AG04449 (cell line): ENCODE measurements at regions not wholly inside any gene's neighbourhood (a gene's known extent, or its start where the extent isn't known, plus 50 kb on each side); places are given as distances from the start of the nearest gene placed in this dataset.

Experiments
- CTCF ChIA-PET: fragments of 350-600 bp; formaldehyde crosslinking; extraction: SDS; loops from one replicate; lab custom pipeline; 2021; ENCODE audit warnings: antibody characterized with exemption; lab: Yijun Ruan, JAX
- POLR2A ChIA-PET: fragments of 400-600, 350-600 bp; formaldehyde crosslinking; extraction: SDS; loops from one replicate; lab custom pipeline; 2020; ENCODE audit warnings: antibody characterized with exemption, inconsistent platforms; lab: Yijun Ruan, JAX
- DNase-seq: peaks from one replicate; pipeline ENCODE4 v3.0.0-alpha.2; 2010; ENCODE audit warnings: low read depth, low spot score
- H3K4me3 ChIP-seq: 2 replicates; pipeline ENCODE4 v1.5.1; 2011; ENCODE audit warnings: low read depth, mild to moderate bottlenecking, control low read depth, low read length
- CTCF ChIP-seq: IDR thresholded peaks from one replicate; pipeline ENCODE4 v1.5.1; 2011; ENCODE audit warnings: mild to moderate bottlenecking, moderate library complexity, low read length, control low read depth, inconsistent platforms; ENCODE audit not compliant: insufficient read depth; ENCODE audit errors: missing control alignments

- no peak for DNase-seq
- TF ChIP-seq CTCF = no peak
- H3K4me3 ChIP-seq = no peak overlapping the region
- POLR2A ChIA-PET = no interaction called here
- CTCF ChIA-PET = no interaction called here
These were observed 780.3 kb downstream of the KCTD16 start for GRCh38 chr5:144950996-144951395.

- ChIA-PET CTCF (no interaction called here), POLR2A (no interaction called here)
- no peak for TF ChIP-seq CTCF
- DNase-seq = no peak
- no peak overlapping the region for H3K4me3 ChIP-seq
These were observed 776.4 kb downstream of the KCTD16 start for GRCh38 chr5:144947023-144947422.

- no peak overlapping the region for H3K4me3 ChIP-seq
- ChIA-PET POLR2A (no interaction called here), CTCF (no interaction called here)
- TF ChIP-seq CTCF = no peak
- no peak for DNase-seq
These were observed 774.8 kb downstream of the KCTD16 start for GRCh38 chr5:144945503-144945902.

- TF ChIP-seq CTCF = no peak
These were observed 774.3 kb downstream of the KCTD16 start for GRCh38 chr5:144944936-144945335.

GRCh38 chr5:144941004-144941403, 770.3 kb downstream of the KCTD16 start:
- no peak overlapping the region for H3K4me3 ChIP-seq
- no peak for DNase-seq
- ChIA-PET CTCF (no interaction called here), POLR2A (no interaction called here)
- no peak for TF ChIP-seq CTCF

More at GRCh38 chr5:144944936-144945335, 774.3 kb downstream of the KCTD16 start:
- ChIA-PET CTCF (no interaction called here), POLR2A (interaction anchor here (0.7 kb wide), 1 partner anchor 143 kb away, joined by 3 read pairs; no protein-coding TSS in a partner anchor)
- no peak for DNase-seq
- H3K4me3 ChIP-seq = no peak overlapping the region

GRCh38 chr5:144918371-144918770, 747.7 kb downstream of the KCTD16 start:
- no peak for DNase-seq
- no peak for TF ChIP-seq CTCF
- ChIA-PET POLR2A (no interaction called here), CTCF (no interaction called here)
- no peak overlapping the region for H3K4me3 ChIP-seq
